ENCODE measurements at regions not wholly inside any gene's neighbourhood (a gene's known extent, or its start where the extent isn't known, plus 50 kb on each side); places are given as distances from the start of the nearest gene placed in this dataset.

DNA sequence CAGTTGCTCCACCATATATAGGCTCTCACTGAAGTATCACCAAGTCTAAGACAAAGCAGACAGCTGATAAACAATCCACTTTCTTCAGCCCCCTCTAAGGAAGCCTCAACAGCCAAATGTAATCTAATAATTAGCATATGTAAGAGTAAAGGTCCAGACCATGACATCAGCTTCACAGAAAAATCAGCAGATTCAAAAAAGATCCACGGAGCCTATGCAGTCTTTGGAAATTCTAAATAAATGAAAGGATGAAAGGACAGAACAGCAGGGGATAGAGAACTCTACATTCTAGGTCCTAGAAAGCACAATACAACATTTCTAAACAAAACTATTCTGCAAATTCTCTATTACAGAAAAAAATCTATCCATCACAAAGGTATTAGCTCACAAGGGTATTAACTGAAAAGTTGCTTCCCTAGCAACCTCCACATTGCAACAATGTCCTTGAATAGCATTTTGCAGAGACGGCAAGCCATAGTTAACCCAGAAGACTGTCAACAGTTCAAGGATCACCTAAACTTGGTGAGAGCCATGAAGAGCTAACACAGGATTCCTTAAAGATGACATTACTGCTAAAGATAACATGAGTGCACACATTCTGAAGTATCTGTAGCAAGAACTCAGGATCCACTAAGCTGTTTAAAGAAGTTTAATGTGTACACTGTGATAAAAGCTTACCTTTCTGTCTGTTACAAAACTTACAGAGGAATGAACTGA lies 74.3 kb downstream of the SIPA1L2 start:
- no peak for TF ChIP-seq PAX5 (IDR thresholded peaks at IDR 0.05; ENCODE audit: insufficient read depth, low read length, severe bottlenecking)
- TF ChIP-seq SPI1 (IDR thresholded peaks at IDR 0.05; ENCODE audit: low read depth, low read length) = no peak
- TF ChIP-seq POLR2A (IDR thresholded peaks at IDR 0.05; ENCODE audit: low read depth, low read length) = no peak
- no peak for TF ChIP-seq POLR2AphosphoS5 (IDR thresholded peaks at IDR 0.05; ENCODE audit: low read depth, low read length)
- no peak for TF ChIP-seq TAF1 (IDR thresholded peaks at IDR 0.05; ENCODE audit: low read depth, low read length)
- no peak for TF ChIP-seq POU2F2 (IDR thresholded peaks at IDR 0.05; ENCODE audit: low read depth, low read length)
